ENCODE measurements at regions not wholly inside any gene's neighbourhood (a gene's known extent, or its start where the extent isn't known, plus 50 kb on each side); places are given as distances from the start of the nearest gene placed in this dataset.

DNA sequence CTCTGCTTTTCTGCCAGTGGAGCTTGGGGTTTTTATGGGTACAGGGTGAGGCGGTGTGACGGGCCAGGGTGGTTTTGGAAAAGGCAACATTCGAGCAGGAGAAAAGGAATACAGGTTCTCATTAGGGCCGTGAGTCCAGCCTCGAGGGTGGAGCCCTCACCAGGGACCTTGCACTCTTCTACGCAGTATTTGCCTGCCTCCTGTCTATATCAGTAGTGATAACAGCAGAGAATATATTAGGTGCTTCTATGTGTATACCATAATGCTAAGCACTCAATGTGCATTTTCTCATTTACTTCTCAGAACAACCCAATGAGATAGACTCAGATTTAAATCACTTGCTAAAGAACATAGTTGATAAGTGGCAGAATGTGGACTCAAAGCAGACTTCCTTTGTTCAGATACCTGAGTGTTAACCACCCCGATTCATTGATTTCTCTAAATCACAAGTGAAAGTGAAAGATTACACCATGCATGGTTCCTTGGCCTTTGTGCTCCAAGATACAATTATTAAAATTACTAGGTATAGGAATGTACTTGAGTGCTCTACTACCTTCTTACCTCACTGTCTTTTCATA is 403.9 kb downstream of the PCDH7 start:
- DNase-seq, result no peak

DNA sequence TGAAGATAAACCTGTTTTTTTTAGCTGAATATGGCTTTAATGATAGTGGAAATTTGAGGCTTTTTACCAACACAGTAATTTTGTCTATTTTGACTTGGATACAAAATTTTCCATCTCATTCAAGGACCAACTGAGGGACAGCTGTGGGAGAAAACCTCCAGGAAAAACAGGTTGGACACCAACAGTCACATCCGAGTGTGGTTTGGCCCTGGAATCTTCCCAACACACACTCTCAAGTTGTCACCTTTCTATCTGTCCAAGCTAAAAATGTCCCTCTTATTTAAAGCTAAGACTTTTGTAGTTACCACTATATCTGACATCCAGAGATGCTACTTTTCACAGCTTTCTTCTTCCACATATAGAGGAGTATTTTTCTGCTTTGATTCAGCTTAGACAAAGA is 404.9 kb downstream of the PCDH7 start:
- DNase-seq, result no peak

DNA sequence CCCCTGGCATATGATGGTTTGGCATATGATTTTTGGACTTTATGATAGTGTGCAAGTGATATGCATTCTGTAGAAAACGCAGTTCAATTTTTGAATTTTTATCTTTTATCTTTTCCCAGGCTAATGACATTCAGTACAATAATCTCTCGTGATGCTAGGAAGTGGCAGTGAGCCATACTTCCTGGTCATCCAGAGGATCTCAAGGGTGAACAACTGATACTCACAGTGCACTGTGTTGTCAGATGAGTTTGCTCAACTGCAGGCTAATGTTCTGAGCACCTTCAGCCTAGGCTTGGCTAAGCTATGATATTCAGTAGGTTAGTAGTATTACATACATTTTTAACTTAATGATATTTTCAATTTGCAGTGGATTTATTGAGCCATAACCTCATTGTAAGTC is 405.3 kb downstream of the PCDH7 start:
- no peak for DNase-seq

DNA sequence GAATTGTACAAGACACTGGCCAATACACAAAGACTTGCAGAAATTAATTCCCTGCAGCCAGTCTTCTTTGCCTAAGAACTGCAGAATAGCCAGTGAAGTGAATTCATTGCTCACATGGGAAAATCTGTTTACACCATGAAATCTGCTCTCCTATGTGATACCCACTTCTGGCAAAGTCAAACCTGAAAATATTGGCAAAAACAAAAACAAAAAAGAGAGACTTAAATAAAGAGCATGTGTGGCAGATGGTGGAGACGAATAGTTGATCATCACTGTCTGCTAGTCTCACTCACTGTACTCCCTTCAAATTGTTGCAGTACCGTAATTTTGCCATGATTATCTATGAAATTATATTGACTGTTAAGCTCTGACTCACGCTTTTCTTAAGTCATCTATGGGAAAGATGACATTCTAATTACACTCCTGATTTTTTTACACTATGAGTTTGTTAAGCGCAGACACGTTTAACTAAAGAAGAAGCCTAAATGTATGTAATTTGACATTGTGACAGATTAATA is 406.8 kb downstream of the PCDH7 start:
- DNase-seq, result no peak

DNA sequence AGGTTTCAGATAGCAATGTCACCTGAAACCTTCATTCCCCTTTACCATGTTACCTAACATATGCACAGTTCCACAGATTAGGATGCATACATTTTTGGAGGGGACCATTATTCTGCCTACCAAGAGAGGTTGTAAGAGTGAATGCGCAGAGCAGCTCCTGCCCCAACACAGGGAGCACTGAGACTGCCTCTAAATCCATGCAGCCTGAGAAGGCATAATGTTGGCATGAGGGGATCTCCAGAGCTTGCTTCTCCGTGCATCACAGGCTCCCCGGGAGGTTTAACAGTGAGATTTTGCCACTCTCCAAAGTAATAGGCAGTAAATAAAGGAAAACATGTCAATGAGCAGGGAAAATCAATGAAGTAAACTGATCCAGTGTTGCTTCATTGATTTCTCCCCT is 410.8 kb downstream of the PCDH7 start:
- DNase-seq, result no peak

DNA sequence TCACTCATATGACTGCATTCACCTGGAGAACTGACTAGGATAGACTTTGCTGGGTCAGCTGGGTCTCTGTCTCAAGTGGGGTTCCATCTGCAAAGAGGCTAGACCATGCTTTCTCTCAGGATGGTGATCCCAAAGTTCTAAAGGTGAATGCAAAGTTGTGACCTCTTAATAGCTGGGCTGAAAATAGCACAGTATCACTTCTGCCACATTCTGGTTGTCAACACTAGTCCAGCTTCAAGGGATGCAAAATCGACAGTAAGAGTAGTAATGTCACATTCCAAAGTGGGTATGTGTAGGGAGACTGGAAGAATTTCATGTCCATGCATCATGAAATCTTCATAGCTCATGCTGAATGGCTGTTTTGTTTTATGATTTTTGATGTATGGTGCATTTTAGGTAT is 414.6 kb downstream of the PCDH7 start:
- DNase-seq, result no peak

DNA sequence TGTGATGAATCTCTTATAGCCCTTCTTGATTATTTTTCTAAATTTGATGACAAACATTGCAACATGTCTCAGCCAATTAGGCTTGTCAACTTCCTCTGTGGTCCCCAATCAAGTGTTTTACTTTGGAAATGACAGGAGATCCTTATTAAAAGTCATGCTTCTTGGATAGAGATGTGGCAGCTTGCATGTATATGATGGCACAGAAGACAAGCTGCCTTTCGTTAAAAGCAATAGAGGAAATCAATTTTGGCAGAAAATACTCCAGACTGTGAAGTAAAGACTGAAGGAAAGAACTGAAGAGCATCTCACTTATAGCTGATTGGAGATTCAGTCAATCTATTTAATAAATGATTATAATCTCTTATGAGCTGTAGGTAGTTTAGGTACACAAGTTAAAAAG is 419.6 kb downstream of the PCDH7 start:
- DNase-seq, result peak; percentile 15

DNA sequence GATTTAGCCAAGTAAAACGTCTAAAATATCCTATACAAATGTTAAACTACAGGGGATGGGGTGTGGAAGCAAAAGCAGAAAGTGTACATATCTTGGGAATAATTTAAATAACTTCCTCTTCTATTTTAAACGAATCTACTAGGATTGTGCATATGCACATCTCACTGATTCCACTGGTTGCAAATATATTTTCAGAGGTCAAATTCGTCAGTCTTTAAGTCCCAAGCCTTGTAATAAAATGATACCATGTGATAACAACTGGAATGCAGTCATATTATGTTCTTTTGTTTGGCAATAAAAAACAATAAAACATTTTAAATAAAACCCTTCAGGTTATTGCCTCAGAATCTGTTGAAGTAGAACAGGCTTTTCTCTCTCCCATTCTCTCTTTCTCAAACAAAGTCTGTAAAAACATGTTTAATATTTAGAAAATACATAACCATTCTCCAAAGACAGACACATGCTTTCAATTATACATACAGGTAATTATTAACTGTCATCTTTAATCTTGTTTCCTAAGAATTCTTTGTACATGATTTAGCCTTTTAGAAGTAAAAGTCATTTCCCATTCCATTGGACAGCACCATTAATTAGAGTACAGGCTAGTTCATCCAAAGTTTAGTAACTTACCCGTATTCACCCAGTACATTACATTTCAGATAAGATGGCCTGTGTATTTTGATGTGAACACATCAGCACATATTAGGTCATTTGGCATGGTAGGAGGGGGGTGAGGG is 421.1 kb downstream of the PCDH7 start:
- DNase-seq, result no peak

DNA sequence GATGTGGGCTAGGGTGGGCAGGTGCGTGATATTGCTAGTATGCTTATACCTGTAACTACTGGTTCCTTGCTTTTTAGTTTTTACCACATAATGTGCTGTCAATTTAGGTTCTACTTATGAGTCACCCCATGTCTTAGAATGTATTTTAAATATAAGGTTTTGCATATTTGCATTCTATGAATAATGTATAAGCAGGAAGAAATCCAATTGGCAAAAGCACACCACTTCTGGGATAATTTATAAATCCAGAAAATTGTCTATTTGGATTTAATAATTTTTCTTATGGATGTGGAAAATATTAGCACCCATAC is 421.6 kb downstream of the PCDH7 start:
- no peak for DNase-seq

DNA sequence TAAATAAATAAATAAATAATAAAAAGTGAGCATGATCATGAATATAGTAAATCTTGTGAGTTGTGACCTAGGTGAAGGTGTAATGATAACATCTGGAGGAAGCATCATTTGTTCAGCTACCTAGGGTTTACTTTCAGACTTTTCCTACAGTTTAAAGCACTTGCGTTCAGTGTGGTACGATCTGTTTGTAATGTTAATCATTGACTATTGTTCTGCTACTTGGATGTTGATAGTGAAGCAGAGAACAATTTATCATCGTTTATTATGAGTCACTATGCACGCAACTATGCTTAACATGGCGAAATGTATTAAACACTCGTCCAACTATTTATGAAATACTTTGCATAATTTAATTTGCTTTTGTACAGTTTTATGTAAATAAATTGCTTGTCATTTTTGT is 426.2 kb downstream of the PCDH7 start:
- no peak for DNase-seq

DNA sequence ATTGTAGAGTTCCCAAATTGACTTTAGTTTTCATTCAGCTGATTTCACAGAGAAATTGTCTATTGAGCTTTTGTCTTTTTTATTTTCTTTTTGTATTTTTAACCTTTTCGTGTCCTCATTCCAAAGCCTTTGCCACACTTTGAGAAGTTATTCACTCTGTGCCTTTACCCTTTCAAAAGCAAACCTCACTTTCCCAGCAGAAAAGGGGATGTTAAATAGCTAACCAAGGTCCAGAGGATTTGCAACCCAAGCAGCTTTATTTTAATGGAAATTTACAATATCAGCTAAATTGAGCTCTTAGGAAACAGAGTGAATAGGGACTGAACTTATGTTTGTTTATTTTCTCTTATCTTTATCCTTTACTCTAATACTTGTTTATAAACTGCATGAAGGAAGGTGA is 428.8 kb downstream of the PCDH7 start:
- DNase-seq, result no peak

DNA sequence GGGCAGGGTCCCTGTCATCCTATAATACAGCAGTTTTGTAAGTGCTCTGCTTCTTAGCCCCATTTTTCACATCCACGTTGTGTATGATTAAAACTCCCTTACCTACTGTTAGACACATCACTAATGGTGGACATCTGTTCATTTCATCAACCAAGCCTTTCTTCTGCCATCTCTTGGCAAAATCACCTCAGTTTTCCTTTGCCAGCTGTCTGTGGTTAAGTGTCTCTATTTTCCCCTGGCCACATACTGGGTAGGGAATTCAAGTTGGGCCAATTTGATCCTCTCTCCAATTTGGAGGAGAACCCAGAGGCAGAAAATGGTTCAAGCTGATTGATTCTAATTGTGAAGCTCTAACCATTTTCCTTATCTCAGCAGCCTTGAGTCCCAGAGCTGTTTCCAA is 436.1 kb downstream of the PCDH7 start:
- DNase-seq, result no peak

DNA sequence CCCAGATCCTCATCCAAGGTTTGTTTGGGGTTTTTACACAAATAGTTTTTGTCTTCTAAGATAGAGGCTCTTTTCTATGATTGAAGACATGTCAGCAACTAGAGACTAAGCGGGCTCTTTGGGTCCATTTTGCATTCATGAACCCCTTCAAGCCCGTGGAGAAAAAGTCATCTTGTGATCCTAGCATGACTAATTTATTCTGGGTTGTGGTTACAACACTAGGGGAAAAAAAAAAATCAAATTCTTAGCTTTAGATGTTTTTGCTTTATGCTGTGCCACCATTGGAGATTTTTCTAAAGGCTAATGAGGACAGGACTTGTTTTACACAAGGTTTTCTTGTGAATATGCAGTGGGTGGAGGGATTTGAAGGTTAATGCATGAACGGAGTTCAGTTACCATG is 440.0 kb downstream of the PCDH7 start:
- DNase-seq, result no peak

DNA sequence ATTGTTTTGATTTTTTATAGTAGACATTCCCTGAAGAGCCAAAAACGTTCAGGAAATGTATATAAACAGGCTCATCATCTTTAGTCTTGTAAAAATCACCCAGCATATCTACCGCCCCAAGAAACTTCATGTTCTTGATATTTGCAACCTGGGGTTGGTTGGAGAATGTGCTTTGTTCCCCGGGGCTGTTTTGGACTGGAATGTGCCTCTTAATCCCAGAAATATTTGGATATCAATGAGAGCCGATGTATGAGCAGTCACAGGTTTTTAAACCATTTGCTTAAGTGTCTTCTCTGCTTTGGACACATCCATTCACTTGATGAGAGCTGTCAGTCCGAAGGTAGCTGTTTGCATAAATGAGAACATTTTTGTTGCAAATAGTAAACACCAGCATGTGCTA is 449.7 kb downstream of the PCDH7 start:
- peak; percentile 45 for DNase-seq

DNA sequence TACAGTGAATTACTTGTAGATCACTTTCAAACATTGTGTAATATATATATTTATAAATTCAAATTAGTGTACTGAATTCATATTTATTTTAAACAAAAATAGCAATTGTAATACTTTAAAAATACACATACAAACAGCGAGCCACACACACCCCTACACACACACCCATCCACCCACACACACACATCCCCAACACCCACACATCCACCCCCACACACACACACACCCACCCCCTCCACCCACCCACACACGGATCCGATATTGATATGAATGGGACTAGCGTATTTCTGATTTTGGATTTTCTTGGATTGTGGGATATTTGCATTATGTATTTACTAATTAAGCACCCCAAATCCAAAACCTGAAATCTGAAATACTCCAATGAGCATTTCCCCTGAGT is 451.2 kb downstream of the PCDH7 start:
- DNase-seq, result no peak

DNA sequence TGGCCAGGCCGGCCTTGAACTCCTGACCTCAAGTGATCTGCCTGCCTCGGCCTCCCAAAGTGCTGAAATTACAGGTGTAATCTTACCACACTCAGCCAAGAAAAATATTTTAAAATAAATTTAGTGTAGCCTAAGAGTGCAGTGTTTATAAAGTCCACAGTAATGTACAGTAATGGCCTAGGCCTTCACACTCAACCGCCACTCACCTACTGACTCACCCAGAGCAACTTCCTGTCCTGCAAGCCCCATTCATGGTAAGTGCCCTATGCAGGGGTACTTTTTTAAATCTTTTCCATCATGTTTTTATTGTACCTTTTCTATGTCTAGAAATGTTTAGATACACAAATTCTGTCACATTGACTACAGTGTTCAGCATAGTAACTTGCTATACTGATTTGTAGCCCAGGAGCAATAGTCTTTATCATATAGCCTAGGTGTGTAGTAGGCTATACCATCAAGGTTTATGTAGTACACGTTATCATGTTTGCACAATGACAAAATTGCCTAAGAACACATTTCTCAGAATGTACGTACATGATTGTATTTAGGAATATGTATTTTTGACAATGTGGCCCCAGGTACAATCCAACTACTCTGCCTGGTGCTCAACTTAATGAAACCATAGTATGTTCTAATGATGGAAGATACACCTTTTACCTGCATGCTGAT is 455.2 kb downstream of the PCDH7 start:
- DNase-seq, result no peak

DNA sequence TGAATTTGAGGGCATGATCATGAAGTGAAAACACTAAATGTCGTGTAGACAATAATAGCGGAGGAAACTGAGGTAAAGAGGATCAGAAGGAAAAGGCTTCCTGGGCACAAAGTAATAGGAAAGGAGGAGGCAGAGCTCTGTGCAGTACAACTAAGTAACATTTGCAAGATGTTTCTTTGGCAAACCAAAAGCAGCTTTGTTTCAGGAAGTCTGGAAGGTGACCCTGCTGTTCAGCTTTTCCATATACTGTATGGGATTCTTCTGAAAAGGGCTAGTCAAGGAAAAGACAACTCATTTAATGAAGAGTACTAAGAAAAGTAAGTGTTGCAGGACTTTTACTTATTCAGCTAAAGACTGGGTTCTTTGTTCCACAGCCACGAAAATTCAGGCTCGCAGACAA is 463.1 kb downstream of the PCDH7 start:
- no peak for DNase-seq

DNA sequence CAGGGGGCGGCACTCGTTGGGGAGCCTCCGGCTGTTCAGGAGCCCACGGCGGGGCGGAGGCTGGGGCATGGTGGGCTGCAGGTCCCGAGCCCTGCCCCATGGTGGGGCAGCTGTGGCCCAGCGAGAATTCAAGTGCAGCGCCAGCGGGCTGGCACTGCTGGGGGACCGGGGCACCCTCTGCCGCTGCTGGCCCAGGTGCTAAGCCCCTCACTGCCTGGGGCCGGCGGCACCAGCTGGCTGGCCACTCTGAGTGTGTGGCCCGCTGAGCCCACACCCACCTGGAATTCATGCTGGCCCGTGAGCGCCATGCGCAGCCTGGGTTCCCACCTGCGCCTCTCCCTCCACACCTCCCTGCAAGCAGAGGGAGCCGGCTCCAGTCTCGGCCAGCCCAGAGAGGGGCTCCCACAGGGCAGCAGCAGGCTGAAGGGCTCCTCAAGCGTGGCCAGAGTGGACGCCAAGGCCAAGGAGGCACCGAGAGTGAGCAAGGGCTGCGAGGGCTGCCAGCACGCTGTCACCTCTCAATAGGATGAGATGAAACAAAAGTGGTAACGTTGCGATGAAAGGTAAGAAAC is 464.9 kb downstream of the PCDH7 start:
- no peak for DNase-seq

DNA sequence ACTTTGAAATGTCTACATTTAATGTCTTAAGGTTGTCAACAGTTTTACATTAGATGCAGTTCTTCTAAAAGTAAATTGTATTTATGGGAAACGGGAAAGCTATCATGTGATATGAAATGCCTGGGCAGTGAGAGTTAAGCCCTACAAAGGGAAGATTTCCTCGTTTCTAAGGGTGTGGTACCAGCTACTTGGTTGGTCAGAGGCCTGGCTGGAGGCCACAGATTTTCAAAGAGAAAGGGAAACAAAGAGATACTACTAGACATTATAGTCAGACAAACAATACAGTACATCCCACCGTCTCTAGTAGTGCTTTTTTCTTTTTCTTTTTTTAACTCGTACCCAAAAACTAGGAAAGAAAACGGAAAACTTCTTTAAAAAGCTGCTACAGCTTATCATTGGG is 467.8 kb downstream of the PCDH7 start:
- no peak for DNase-seq

DNA sequence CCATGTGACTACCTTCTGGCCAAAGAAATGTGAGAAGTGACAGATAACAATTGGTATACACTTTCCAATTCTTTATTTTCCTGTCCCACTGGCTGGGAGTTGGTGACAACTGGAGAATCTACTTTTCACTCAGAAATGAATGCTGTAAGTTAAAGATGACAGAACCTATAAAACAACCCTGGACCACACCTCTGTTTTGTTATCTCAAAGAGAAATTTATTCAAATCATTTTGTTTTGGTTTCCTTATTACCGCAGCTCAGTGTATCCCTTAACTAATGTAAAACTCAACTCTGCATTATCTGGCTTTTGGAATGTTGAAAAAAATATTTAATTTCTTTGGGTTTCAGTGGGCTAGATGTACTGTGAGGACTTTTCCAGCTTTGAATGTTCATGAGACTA is 469.8 kb downstream of the PCDH7 start:
- no peak for DNase-seq

DNA sequence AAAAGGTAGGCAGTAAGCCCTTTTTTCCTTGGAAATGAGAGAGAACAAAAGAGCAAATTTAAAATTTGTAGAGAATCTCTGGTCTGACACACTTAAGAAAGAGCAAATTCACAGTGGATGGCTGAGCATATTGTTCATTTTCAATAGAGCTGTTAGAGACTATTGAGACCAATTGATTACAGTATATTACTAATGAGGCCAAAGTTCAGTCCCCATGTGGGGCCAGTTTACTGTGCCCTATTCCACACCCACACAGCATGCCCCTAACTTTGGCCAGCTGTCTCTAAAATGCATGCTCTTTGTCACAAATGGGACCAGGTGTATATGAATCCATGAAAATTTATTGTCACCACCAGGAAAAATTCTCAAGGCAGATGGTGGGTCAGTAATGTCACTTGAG is 470.5 kb downstream of the PCDH7 start:
- DNase-seq, result peak; percentile 46

DNA sequence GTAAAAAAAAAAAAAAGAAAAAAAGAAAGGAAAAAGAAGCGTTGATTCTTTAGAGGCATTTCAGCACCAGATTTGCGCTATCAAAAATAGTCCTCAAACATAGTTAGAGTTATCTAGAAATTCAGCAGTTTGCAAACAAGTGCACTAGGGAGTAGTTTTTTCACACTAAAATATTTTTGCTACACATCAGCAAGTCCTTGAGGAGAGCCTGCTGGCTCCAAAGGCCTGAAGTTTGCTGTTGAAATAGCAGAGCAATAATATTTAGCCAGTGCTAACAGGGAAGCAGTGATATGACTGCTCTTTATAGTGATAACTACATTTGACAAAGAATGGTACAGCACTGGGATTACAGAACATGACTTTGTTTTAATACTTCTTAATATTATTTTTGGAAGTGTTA is 472.2 kb downstream of the PCDH7 start:
- no peak for DNase-seq

DNA sequence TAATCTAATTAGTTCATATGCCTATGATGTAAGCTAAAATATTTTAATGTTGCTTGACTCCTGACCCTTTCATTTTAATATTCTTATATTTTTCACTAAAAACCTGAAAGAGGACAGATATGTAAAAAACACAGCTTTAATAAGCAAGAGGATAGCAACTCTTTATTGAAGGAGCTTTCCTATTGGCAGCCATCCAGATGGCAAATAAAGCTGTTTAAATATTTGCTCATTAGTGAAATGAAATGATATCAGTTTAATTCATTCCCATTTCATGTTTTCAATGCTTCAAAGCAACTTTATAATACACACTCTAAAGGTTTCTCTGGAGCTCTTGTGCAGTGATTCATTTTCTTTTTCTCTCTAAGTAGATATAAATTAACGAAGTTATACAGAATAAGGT is 473.4 kb downstream of the PCDH7 start:
- no peak for DNase-seq

DNA sequence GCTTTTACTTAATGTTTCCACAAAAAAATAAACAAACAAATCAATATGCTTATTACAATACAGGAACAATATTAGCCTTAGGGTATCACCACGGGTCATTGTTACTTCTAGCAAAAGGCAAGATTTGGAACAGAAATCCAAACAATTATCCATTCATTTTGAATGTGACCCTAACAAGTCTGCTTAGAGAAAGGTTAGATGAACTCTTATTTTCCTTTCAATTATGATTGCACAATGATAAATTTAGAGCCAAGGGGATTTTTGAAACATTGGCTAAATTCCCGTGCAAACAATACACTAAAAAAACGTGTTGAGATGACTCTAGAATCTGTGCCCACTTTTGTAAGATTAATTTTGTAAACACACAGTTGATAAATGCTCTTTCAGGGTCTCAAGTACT is 474.7 kb downstream of the PCDH7 start:
- DNase-seq, result no peak

All from eye (tissue), 1 donor.